GM21447 (cell line): ENCODE measurements at regions not wholly inside any gene's neighbourhood (a gene's known extent, or its start where the extent isn't known, plus 50 kb on each side); places are given as distances from the start of the nearest gene placed in this dataset.

ENCODE experiments used
- ATAC-seq: cut with Tn5 transposase; IDR thresholded peaks from one replicate; pipeline ENCODE4 v1.9.1; 2021; ENCODE audit not compliant: unreplicated experiment

DNA sequence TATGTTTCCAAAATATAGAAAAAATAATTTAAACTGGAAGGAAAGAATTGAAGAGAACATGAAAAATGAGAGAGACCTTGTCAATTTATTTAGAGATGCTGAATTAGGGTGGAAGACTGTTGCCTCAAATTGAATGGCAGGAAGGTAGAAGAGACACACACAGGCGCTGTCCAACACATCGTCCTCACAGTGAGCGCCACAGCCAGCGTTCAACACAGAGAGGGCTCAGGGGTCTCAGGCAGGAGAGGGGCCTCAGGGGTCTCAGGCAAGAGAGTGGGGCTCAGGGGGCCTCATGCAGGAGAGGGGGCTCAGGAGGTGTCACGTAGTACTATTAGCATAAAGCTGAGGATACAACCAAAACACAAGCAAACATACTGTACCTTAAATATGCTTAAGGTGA lies 65.7 kb downstream of the TMEM18 start:
- no peak for ATAC-seq

DNA sequence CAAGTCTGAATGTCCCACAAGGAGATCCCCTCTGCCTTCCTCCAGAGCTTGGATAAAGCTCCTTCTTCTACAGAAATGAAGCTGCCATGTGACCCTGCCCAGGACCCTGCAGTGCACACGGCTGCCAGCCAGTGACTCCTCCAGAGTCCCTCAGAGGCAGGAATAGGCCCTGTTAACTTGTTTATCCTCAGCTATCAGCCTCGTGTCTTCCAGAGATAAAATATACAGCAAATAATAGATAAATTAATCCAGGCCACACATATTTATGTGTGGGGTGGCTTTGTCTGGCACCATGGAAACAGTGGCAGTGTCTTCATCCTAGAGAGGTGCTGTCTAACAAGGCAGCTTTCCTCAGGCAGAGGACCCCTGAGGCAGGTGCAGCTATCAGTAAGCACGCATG lies 66.7 kb downstream of the TMEM18 start:
- no peak for ATAC-seq

DNA sequence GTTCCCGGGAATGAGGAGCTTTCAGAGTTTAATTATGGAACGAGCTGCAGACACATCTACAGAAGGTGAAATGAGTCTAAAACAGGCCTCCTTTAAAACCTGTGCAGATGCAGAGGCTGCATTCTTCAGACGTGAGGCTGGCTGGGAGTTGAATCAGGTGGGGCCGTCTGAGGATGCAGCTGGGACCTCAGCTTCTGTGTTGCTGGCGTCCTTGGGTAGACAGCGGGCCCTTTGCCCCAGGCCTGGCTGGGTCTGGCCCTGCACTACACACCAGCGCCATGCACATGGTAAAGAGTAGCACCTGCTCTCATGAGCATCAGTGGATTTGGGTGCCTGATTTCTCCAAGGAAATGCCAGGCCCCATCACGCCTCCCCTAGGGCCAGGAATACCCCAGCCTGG lies 67.3 kb downstream of the TMEM18 start:
- no peak for ATAC-seq

DNA sequence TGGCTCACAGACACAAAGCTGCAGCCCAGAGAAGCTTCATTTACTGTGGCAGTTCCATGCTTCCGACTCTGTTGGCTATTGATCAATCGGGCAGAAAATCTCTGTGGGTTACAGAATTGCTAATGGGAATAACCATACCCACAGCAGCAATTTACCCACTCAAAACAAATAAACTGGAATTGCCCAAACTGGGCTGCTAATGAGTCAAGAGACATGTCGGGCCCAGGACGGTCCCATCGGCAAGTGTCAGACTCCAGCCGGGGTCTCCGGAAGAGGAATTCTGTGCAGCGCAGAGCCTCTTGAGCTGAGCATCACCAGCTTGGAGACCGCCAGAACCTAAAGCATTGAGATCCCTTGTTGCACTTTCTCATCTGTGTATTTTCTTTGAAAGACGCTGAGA lies 67.8 kb downstream of the TMEM18 start:
- no peak for ATAC-seq

DNA sequence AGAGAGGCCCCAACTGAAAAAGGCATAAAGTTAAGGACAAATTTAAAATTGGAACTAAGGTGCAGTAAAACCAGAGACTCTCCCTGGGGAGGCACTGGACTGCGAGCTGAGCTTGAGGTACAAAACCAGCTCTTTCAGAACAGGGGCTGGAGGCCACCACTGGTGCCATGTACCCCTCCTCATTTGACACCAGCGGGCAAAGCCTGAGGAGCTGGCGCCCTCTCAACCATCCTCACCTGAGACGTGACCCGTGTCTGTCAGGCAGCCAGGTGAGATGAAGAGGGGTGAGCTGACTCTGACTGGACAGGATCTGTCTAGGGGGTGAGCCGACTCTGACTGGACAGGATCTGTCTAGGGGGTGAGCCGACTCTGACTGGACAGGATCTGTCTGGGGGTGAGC lies 68.5 kb downstream of the TMEM18 start:
- ATAC-seq = no peak

DNA sequence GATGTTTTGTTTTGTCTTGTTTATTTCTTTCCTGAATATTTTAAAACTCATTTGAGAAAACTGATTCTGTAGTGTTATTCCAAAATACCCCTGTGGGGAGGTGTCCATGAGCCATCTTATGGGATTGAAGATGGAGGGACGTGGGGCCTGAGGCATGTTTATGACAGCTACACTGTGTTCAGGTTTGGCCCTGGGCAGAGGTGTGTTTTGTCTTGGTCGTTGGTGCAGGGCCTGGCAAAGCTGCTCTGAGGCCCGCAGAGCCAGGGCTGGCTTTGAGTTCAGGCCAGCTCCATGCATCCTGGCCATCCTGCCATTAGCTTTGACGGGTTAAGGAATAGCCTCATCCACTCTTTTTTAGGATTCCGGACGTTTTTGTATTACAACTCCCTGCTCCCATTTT lies 68.9 kb downstream of the TMEM18 start:
- ATAC-seq = no peak

DNA sequence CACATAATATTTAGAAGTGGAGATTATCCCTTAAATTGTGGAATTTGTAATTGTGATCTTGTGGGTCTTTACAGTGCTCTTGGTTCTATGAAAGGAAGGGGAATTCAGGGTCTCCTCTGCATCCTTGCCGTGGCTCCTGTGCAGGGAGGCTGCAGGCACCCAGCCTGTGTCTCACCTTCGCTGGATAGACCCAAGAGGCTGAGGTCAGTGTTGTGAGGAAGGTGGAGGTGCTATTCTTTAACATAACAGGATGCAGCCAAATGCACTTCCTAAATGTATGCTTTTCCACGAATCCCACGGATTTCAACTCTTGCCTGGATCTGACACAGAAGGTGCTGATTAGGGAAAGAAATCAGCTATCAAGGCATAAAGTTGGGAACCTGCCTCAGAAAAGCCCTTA lies 69.5 kb downstream of the TMEM18 start:
- no peak for ATAC-seq

DNA sequence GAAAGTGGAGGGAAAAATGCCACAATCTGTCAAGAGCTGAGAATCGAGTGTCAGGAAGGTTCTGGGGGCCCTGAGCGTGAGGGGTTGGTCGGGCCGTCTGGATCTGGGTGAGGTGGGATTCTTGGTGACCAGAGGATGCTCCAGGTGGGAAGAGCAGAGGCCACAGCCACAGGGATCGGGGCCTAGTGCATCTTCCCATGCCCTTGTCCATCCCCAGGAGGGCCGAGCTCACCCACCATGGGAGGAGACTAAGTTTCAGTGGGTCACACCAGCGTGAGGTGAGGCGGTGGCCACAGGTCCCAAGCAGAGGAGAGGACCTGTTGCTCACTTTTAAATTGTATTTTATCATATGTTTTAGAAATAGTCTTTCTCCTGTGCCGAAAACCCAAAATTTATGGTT lies 70.0 kb downstream of the TMEM18 start:
- ATAC-seq = no peak

DNA sequence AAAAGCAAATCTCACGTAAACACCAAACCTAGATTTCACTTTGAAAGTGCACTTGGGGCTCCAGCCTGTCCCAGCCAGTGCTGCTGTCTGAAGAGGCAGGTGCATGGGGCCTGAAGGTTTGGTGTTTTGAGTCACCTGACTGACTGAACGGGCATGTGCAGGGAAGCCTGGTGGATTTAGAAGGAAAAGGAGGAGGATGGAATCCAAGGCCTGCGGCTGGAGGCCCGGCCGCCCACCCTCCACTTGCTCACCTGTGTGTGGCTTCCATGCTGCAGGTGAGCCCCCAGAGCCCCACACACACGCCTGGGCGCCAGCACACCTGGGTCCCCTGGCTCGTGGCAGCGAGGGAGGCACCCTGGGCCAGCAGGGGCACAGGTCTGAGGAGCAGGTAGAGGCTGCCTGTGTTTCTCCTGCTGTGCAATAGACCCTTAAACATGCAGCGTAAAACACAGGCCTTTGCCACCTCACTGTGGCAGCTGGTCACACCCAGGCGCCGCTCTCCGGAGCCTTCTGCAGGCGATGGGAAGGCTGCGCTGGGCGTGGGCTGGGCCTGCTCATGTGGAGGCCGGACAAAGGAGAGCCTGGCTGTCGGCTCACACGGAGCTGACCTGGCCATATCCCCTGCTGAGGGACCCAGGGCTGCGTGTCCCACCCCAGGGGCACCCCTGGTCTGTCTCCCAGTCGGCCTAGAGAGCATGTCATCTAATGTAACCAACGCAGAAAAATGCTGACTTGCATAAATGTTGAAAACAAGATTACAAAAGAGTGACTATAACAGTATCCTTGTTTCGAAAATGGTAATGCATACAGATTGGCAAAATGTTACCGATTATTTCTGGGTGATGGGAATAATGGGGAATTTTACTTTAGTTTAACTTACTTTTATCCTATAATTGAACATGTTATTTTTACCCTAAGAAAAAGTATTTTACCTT lies 71.3 kb downstream of the TMEM18 start:
- no peak for ATAC-seq

DNA sequence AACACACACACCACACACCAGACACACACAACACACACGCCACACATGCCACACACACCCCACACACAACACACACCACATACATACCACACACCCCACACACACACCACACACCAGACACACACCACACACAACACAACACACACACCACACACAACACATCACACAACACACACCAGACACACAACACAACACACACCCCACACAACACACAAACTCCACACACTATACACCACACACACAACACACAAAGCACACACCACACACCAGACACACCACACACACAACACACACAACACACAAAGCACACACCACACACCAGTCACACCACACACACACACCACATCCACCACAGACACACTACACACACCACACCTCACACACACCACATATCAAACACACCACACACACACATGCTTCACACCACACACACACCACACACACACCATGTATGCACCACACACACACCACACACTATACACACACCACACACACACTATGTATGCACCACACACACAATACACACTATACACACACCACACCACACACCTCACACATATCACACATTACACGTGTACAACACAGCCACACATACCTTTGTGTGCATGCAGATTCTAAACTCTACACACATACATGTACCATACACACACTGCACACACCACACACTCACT lies 72.2 kb downstream of the TMEM18 start:
- no peak for ATAC-seq

DNA sequence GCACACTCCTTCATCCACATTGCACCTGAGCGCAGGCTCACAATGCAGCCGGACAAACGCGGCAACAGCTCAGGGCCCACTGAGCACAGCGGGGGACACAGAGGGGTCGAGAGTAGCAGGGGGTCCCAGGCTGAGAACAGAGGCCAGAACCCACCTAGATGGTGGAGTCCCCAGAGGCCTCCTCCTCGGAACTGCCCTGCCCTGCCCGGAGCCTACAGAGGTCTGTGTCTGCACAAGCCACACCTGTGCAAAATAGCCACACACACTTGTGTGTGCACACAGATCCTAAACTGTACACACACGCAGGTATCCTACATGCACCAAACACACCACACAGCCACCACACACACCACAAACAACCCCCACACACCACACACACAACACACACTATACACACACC lies 72.8 kb downstream of the TMEM18 start:
- no peak for ATAC-seq

DNA sequence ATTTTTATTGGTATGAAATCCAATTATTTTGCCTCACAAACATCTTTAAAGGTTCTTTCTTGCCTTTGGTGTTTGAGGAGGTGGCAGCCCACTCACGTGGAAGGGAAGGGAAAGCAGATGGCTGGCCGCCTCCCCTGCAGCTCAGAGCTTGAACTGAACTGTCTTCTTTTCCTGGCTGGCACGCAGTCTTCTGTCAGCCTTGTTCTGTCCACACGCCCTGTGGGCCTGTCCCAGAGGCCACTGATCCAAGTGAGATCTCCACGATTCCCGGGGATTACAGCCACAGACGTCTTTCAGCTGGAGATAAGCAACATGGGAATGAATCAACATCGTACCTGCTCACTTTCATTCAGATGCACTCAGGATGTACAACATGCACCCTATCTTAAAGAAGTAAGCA lies 73.3 kb downstream of the TMEM18 start:
- no peak for ATAC-seq

DNA sequence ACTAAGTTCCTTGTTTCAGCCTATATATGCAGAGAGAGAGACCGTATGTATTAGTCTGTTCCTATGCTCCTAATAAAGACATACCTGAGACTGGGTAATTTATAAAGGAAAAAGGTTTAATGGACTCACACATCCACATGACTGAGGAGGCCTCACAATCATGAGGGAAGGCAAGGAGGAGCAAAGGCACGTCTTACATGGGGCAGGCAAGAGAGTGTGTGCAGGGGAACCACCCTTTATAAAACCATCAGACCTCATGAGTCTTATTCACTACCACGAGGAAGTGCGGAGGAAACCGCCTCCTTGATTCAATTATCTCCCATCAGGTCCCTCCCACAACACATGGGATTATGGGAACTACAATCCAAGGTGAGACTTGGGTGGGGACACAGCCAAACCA lies 73.8 kb downstream of the TMEM18 start:
- no peak for ATAC-seq

DNA sequence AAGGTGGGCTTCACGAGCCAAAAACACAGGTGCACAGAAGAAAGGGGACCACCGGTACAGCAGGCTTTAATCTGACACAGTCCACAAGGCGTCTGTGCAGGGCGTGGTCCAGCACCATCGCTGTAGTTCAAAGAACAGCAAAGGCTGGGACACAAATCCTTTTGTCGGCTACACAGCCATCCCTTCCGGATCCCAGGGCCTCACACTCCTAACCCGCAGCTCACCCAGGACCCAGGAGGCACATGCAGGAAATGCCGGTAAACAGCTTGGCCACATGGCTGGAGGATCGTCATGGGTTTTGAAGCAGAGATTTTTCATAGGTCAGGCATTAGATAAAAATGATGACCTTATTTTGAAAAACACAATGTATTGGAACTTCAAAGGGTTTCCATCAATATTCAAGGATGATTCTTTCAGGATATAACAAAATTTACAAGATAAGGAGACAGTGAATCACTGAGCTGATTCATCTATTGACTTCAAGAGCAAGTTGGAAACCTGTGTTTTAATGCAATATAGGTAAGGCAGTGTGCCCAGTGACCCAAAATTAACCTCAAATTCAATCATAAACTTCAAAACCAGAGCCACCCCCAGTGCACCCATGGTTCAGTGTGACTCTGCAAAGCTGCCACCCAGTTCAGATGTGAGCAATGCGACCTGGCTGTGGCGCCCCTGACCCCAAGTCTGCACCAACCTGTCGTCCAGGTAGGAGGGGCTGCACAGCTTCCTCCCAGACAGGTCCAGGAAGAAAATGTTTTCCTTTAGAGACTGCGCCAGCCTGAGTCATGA lies 74.4 kb downstream of the TMEM18 start:
- ATAC-seq = no peak

DNA sequence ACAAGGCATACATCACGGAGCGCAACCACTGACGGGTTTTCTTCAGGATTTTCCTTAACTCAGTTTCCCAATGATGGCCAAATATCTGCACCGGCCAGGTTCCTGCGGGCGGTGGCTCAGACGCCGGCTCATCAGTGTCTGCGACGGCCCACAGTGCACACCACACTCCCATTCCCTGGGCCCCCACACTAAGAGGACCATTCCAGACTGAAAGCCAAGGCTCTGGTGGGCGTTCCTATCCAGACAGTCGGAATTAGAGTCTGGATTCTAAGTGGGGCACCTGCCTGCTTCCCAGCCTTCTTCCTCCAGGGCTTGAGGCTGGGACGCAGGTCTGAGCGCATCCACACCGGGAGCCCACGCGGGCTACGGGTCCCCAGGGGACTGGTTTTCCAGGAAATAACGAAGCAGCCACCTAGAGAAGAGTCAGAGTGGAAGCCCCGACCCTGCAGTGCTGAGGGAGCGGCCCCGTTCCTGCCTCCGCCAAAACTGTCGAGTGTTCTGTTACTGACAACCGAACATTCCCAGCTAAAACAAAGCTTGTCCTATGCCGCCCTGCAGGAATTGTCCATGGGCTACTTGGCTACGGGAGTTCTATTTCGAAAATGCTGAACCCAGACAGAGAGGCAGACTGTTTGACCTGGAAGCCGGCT lies 75.3 kb downstream of the TMEM18 start:
- ATAC-seq = no peak

DNA sequence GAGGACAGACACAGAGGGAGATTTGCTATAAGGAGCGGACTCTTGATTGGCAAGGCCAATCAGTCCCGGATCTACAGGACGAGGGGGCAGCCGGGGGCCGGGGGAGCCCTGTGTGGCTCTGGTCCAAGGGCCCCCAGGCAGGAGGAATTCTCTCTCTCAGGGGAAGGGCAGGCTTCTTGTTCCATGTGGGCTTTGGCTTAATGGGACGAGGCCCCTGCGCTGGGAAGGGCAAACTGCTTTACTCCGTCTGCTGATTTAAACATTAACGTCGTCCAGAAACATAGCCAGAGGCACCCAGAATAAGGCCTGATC lies 75.9 kb downstream of the TMEM18 start:
- no peak for ATAC-seq

DNA sequence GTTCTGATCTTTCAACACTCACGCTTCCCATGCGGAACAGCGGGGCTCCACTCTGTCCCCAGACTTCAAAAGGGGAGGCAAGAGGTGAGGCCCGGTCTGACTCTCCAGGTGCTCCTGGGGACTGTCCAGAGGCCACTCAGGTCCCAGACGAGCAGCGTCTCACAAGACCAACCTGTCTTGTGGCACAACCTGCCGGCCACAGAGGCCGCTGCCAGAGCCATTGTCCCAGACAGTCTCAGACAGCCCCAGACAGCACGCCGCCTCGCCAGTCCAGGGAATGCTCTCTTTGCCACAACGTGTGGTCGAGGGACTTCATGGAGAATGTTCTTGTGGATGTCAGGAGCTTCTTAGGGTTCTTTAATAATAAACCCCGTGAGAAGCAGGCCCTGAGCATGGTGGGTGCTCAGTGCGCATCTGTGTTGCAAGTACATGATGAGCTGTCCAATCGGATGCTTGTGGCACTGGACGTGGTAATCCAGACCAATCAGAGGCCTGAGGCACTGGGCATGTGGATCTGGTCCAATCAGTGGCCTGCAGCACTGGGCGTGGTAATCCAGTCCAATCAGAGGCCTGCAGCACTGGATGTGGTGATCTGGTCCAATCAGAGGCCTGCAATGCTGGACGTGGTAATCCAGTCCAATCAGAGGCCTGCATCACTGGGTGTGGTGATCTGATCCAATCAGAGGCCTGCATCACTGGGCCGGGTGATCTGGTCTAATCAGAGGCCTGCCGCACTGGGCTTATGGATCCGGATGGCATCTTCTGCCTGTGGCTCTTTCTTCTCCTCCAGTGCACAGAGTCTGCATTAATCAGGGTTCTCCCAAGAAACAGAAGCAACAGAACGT lies 76.4 kb downstream of the TMEM18 start:
- ATAC-seq = no peak

DNA sequence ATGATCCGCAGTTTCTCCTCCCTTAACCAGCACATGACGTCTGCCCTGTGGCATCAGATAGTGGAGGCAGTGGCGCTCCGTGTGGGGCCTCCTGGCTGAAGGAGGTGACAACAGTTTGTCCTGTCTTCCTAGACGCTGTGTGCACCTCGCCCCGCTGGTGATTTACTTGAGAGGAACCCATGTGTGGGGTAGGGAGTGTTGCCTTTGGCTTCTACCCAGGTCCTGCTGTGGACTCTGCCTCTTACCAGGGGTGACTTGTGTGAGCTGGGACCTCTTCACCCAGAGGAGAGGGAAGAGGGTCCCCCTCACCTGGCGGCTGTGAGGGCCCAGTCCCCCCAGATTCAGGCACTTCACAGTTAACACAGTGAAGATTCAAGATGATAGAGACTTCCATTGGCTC lies 77.6 kb downstream of the TMEM18 start:
- no peak for ATAC-seq

DNA sequence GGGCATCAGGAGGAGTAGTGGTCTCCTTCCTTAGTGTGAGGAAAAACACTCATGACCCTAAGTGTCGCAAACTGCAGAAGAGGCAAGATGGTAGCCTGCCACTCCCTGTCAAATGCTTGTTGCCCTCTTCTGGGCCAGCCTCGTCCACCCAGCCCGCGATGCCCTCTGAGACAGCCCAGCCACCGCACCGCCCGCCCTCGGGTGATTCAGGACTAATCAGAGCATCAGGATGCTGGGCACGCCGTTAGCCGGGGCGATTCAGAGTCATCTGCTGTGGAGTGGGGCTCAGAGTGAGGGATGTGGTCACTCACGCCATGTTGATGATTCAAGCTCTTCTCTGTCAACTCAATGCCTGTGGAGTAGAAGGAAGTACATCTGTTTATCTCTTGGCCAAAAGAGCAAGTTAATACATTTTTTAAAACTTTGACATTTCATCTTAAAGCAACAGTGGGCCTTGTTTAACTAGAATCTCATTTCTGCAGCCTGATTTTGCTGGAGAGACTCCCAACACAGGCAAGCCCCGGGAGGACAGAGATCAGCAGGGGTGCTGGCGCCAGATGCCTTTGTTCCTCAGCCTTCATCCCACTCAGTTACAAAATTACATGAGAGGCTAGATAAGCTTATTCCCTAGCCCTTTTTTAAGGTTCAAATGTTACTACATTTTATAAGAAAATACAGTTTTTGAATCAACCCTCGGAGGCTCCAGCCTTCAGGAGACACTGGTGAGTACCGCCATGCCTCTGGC lies 79.0 kb downstream of the TMEM18 start:
- no peak for ATAC-seq
